ENCODE measurements at regions not wholly inside any gene's neighbourhood (a gene's known extent, or its start where the extent isn't known, plus 50 kb on each side); places are given as distances from the start of the nearest gene placed in this dataset.

DNA sequence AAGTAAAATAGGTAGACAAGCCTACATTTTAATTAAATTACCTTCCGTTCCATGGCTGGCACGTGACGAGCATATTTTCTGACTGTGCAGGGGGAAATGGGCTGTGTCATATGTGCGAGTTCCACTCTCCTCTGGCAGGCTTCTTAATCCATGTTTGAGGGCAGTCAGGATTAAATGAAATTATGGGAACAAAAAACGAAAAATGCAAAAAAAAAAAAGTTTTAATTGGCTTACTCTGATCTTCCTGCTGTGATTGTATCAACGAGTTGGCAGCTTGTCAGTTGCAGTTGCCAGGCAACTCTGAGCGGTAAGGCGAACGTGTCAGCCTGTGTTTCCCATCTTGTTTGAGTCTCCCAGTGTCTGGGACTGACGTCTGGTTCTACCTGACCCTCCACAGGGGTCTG lies 302.9 kb upstream of the XYLT1 start:
- no peak overlapping the region for H3K4me3 ChIP-seq
- intact Hi-C loops (cut with DNase I), result no loop called here
- TF ChIP-seq, protein P1, sequence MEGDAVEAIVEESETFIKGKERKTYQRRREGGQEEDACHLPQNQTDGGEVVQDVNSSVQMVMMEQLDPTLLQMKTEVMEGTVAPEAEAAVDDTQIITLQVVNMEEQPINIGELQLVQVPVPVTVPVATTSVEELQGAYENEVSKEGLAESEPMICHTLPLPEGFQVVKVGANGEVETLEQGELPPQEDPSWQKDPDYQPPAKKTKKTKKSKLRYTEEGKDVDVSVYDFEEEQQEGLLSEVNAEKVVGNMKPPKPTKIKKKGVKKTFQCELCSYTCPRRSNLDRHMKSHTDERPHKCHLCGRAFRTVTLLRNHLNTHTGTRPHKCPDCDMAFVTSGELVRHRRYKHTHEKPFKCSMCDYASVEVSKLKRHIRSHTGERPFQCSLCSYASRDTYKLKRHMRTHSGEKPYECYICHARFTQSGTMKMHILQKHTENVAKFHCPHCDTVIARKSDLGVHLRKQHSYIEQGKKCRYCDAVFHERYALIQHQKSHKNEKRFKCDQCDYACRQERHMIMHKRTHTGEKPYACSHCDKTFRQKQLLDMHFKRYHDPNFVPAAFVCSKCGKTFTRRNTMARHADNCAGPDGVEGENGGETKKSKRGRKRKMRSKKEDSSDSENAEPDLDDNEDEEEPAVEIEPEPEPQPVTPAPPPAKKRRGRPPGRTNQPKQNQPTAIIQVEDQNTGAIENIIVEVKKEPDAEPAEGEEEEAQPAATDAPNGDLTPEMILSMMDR (IDR thresholded peaks at IDR 0.05), result no peak

GRCh38 chr16:17770104-17770503 lies 299.3 kb upstream of the XYLT1 start:
- no peaks in the 10 kb centered on the region for H3K9me3 ChIP-seq
- no peaks in the 10 kb centered on the region for H3K36me3 ChIP-seq
- H3K27me3 ChIP-seq, result no peaks in the 10 kb centered on the region
- no peaks in the 10 kb centered on the region for H3K4me1 ChIP-seq
- H3K4me3 ChIP-seq, result no peak overlapping the region
- DNase-seq (ENCODE audit: low spot score in 2 of 2), result no peak
- TF ChIP-seq, protein P1 (IDR thresholded peaks at IDR 0.05), result no peak
- no peak overlapping the region for H3K27ac ChIP-seq
- intact Hi-C loops (cut with DNase I), result no loop called here

More for the DNA sequence above, 302.9 kb upstream of the XYLT1 start:
- Histone ChIP-seq H3K4me1 (no peaks in the 10 kb centered on the region), H3K36me3 (no peaks in the 10 kb centered on the region), H3K9me3 (no peaks in the 10 kb centered on the region), H3K27me3 (no peaks in the 10 kb centered on the region), H3K27ac (no peak overlapping the region)
- no peak for DNase-seq (ENCODE audit: low spot score in 2 of 2)

- TF ChIP-seq, protein P1 (IDR thresholded peaks at IDR 0.05), result no peak
- no peak overlapping the region for H3K4me3 ChIP-seq
- no peaks in the 10 kb centered on the region for H3K4me1 ChIP-seq
- no peaks in the 10 kb centered on the region for H3K9me3 ChIP-seq
- H3K36me3 ChIP-seq, result no peaks in the 10 kb centered on the region
- no peak for DNase-seq (ENCODE audit: low spot score in 2 of 2)
- H3K27ac ChIP-seq, result no peak overlapping the region
- no peaks in the 10 kb centered on the region for H3K27me3 ChIP-seq
- intact Hi-C loops (cut with DNase I), result no loop called here
Observed at GRCh38 chr16:17769065-17769464, 298.3 kb upstream of the XYLT1 start.

DNA sequence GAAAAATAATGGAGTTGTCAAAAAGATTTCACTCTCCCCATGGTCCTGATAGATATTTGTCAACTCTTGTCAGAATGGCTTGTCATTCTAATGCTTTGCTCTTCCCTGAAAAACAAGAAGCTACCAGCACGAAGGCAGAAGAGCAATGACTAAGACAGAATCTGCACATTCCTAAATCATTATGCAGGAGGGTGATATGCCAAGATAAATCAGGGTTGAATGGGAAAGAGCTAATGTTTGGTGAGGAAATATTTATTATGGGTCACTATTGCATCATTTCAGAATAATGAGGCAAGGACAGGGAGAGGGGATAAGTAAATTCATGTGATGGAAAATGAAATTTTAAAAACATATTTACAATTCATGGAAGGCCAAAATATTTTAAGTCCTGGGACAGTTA lies 297.5 kb upstream of the XYLT1 start:
- intact Hi-C loops (cut with DNase I), result no loop called here
- Histone ChIP-seq H3K27me3 (no peaks in the 10 kb centered on the region), H3K4me3 (no peak overlapping the region), H3K4me1 (no peaks in the 10 kb centered on the region), H3K9me3 (no peaks in the 10 kb centered on the region), H3K27ac (no peak overlapping the region), H3K36me3 (no peaks in the 10 kb centered on the region)
- DNase-seq (ENCODE audit: low spot score in 2 of 2), result no peak
- TF ChIP-seq, protein P1 (IDR thresholded peaks at IDR 0.05), result no peak

DNA sequence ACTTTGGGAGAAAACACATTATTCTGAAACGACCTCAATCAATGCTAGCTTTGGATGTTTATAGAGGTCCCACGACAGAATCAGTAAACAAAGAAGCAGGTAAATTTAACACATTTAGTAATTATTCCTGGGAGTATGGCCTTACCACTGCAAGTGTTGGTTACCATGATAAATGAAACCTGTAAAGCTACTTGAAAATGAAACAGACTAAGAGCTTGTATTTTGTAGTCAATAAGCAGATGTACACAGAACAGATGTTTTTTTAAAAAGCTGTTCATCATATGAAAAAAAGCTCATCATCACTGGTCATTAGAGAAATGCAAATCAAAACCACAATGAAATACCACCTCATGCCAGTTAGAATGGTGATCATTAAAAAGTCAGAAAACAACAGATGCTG lies 295.3 kb upstream of the XYLT1 start:
- no peaks in the 10 kb centered on the region for H3K9me3 ChIP-seq
- TF ChIP-seq, protein P1 (IDR thresholded peaks at IDR 0.05), result no peak
- no peaks in the 10 kb centered on the region for H3K4me1 ChIP-seq
- no peak for DNase-seq (ENCODE audit: low spot score in 2 of 2)
- intact Hi-C loops (cut with DNase I), result no loop called here
- no peak overlapping the region for H3K27ac ChIP-seq
- no peaks in the 10 kb centered on the region for H3K36me3 ChIP-seq
- H3K27me3 ChIP-seq, result no peaks in the 10 kb centered on the region
- no peak overlapping the region for H3K4me3 ChIP-seq
